GM18907 (cell line): ENCODE measurements at regions not wholly inside any gene's neighbourhood (a gene's known extent, or its start where the extent isn't known, plus 50 kb on each side); places are given as distances from the start of the nearest gene placed in this dataset.

Experiments
- ATAC-seq: cut with Tn5 transposase; IDR thresholded peaks from one replicate; pipeline ENCODE4 v1.9.1; 2021; ENCODE audit warnings: mild to moderate bottlenecking, moderate library complexity; ENCODE audit not compliant: unreplicated experiment

DNA sequence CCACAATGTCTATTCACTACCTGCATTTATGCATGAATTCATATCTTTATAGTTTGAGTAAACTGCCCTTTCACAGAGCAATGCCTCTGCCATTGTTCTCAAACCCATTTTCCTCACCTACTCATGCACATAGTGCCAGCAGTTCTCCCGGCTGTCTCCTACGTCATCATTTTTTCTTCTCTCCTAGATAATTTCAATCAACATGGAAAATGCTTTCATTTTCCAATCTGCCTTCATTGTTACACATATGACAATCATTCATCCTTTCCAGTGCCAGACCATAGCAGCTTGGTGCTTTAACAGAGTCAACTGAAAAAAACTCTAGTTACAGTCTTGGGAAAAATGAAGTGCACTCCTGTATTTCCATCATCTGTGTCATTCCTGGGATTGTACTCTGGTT is 514.8 kb upstream of the CTNND2 start:
- ATAC-seq = no peak

DNA sequence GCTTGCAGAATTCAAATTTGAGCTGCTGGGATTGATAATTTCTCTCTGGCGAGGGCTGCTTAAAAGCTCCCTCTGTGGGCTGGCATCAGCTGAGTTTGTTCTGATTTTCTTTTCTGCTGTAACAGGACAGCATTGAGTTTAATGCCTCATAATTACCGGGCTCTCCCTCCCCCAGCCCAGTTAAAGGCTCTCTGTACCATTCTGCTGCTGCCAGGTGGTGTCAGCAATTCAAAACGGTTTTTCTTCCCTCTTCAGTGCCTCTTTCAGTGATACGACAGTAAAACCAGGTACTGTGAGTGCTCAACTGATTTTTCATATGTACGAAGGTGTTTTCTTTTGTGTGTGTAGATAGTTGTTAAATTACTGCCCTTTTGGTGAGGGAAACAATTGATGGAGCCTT is 509.3 kb upstream of the CTNND2 start:
- ATAC-seq = no peak

DNA sequence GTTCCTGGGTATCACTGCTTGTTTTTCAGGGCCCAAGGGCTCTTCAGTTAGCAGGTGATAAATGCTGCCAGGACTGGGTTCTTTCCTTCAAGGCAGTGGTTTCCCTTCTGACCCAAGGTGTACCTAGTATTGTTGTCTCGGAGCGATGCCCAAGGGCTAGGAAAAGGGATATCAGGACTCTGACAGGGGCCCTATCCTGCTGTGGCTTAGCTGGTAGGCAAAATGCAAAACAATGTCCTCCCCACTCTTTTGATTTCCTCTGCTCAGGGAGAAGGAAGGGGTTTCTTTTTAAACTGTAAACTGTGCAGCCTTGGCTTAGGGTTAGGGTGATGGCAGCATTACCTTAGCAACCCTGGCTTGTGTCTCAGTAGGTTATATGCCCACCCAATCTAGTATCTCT is 508.8 kb upstream of the CTNND2 start:
- no peak for ATAC-seq

DNA sequence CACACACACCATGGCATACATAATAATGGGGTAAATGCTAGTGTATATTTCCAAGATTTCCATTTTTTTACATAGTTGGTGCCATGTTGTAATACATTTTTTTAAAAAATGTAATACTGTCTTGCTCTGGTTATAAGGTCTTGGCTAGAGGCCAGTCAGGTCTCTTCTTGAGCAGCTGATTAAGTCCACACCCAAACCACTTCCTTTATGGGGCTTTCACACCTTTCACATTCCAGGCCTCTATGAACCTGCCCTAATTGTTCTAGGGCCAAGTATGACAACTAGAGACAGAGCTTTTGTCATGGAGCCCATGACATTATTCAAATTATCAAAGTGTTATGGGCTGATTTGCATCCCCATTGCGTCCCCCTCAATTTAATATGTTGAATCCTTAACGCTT is 495.6 kb upstream of the CTNND2 start:
- no peak for ATAC-seq

DNA sequence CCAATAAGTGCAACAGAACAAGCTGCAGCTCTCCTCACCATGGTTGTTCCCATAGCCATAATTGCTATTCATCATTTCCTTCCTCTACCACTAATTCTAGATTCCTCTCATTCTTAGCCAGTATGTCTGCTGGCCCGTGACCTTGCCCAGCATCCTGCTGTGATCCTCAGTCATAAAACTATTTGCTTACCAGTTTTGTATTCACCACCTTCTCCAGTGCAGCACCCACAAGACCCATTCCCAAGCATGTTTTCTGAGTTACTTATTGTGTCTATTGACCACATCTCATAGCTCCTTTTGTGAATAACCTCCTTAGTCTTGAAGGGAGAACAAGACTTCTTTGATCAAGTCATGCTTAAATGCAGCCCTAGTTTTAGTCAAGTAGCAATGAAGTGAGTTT is 488.0 kb upstream of the CTNND2 start:
- no peak for ATAC-seq

DNA sequence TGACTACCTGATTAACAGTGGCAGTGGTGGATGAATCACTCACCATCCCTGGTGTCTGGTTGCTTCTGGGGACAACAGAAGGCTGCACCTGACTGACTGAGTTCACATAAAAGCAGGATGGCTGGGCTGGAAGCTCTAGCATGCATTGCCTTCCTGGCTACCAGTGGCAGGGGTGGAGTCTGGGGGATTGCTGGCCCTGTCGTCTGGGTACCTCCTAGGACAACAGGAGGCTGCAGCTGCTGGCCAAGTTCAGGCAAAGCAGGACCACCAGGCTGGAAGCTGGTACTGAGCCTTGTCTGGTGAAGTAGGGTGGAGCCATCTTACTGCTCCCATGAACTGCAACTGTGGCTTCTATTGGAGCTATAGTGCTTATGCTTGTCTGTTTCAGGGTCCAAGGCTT is 480.8 kb upstream of the CTNND2 start:
- no peak for ATAC-seq

DNA sequence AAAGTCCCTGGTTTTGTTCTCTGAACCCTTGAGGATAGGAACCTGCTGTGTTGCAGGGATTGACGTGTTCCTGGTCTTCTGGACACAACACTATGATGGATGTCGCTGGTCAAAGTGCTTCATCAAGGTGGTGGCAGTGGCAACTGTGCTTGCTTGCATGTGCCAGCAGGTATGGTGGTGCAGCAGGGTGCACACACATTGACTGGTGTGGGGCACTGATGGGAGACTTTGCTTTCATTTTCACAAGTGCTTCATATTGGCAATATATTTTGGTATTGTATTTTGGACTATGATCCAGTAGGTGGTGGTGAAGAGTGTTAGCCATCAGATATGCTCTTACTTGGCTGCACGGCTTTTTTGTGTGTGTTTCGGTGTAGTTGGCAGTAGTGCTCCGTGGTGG is 479.8 kb upstream of the CTNND2 start:
- ATAC-seq = no peak

DNA sequence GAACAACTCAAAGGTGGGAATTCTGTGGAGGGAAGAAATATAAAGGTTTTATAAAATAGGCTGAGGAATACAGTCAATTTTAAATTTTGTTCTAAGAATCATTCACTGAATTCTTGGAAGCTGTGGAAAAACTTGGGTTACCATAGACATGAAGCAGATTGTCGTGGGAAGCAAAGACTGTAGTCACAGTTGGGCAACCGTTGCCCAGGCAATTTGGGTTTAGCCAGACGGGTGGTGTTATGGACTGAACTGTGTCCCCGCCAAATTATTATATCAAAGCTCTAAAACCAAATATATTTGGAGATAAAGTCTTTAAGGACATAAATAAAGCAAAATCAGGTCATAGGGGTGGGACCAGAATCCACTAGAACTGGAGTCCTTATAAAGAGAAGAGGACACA is 463.7 kb upstream of the CTNND2 start:
- no peak for ATAC-seq

DNA sequence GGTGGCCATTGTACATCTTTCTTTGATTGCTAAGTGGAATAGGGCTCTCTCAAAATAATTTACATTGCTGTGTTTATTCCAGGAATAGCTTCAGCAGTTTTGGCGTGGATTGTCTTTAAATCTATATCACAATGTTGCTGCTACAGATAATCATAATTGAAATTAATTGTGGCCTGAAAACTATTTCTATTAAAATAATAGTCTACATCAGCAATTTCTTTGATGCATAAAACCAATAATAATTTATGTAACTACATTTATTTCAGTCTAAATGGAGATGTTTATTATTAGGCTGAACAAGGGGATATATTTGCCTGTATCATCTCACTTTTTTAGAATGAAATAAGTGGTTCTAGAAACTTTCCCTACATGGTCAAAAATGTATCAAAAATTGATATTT is 456.0 kb upstream of the CTNND2 start:
- no peak for ATAC-seq

DNA sequence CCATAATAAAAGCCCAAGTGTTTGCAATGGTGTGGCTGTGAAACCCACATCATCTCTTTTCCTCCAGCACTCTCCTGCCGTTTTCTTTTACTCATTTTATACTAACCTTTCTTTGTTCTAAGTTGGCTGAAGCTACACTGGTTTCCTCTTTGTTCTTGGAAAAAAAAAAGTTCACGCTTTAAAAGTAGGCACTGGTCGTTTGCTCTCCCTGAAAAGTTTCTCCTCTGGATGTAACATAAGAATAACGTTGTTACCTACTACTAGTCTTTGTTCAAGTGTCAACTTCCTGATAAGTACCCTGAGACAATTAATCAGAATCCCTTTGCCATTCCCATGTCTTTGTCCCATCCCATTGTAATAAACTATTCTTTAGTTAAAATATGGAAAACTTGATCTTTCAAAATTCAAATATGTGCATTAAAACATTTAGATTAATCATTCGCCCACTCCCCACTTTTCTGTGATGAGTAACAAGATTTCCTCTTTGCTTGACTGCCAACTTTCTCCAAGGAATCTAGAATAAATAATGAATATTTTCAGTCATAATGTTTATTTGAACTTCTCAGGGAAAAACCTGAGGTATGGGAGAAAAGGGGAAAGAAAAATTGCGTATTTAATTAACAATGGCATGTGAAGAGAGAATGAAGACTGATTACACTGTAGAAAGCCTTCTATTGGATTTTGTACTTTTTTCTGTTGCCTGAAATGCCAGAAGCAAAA is 454.3 kb upstream of the CTNND2 start:
- no peak for ATAC-seq

DNA sequence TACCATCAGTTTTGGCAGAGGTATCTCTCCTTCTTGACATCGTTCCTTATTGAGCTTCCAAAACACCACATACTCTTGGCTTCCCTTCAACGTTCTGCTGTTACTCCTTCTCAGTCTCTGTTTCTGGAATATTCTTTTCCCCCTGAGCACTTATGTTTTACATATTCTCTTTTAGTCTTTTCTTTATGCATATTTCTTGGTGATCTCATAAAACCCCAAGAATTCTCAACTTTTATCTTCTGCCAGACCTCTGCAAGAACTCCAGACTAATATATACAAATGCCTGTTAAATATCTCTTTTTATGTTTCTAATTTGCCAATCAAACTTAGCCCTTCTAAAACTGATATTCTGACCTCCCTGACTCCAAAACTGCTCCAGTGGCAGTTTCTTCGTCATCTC is 453.4 kb upstream of the CTNND2 start:
- no peak for ATAC-seq

DNA sequence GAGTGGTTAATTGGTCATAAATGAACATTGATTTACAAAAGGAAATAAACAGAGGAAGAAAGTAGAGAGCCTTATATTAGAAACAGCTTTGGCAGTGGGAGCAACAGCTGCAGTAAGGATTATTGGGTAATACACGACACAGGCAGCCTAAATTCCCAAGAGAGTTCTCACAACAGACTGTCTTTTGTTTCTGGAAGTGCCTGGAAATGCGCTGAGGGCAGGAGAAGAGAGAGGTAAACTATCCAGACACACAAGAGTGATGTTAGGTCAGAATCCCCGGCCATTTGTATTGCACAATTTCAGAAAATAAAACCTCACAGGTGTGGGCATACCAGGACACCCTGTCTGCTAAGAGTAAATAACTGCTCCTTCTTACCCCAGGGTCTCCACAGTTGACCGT is 450.4 kb upstream of the CTNND2 start:
- ATAC-seq = no peak

DNA sequence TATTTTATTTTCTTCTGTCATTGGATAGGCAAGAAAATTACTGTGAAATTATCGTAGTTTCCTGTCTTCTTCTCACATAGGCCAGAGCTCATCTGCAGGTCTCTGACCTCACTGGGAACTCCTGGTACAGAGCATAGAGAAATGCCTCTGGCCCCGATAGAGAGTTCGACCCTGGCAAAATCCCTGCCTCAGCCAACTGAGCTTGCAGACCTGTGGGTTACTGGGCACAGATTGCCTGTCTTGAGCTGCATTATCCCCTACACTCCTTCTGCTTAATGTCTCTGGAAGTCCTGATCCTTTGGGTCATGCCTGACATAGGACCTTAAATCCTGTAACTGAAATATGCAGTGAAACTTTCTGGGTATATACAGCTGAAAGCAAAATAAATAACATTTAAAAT is 439.3 kb upstream of the CTNND2 start:
- ATAC-seq = no peak

DNA sequence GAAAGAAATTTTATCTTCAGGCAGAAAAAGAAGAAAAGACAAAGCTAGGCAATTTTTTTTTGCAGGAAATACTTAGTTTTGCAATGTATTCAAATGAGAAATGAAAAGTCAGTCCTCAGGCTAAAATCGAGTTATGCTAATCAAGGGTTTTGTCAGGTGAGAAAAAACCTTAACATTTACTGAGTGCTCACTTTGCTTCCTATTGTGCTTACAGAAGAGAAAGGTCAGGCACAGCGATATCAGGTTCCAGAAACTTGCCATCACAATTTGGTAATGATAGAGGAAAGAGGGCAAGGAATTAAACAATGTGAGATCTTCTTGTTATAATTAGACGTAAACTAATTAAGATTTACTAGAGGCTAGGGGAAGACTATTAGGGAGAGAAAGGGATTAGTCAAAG is 431.7 kb upstream of the CTNND2 start:
- ATAC-seq = no peak

DNA sequence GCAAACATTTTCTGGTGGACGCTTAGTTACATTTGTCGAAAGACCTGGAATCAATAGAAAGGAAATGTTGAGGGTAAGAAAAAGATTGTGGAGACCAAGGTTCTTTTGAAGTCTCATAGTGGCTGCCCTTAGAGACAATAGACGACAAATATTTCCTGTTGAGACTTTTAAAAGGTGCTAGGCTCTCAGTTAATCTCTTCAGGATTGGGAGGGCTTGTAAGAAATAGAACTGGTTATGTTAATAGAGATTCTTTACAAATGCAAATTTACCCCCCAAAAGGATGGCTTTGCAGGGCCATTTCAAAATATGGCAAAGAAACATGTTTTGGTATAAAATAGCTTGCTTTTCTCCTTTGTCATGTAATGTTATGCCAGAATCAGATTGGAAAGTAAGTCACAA is 428.2 kb upstream of the CTNND2 start:
- ATAC-seq = no peak

DNA sequence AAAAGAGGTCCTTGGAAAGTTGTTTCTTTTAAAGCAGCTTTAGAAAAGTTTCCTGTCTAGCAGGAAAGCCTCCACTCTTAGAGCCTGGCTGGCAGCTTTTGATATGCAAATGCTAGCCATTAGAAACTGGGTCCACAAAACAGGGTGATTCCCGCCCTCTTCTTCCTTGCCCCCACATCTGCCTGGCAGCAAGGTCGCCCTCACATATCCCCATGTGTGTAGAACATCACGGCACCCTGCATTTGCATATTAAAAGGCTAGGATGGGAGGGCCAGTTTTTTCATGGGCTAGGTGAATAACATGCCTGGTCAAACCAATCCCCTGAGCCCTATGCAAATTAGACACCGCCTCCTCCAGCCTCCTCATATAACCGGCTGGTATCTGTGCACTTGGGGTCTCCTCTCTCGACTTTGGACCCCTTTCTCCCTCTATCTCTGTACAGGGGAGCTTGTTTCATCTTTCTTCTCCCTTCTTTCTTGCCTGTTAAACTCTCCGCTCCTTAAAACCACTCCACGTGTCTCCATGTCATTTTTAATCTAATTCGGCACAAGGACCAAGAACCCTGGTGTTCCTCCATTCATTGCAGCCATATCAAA is 426.8 kb upstream of the CTNND2 start:
- no peak for ATAC-seq

DNA sequence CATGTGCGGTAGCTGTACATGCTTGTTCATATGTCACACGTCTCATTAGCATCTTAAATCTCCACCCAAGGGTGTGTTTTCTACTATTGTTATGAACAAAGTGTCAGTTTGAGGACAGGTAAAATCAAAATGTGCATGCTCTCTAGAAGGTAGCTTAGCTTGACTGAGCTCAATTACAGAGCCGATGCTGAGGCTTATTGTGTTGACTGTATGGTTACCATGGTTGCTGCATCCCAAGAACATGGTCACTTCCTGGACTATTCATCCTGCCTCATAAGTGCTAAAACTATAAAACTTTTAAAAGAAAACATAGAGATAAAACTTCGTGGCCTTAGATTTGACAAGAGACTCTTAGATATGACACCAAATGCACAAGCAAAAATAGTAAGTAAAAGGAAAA is 426.1 kb upstream of the CTNND2 start:
- no peak for ATAC-seq

DNA sequence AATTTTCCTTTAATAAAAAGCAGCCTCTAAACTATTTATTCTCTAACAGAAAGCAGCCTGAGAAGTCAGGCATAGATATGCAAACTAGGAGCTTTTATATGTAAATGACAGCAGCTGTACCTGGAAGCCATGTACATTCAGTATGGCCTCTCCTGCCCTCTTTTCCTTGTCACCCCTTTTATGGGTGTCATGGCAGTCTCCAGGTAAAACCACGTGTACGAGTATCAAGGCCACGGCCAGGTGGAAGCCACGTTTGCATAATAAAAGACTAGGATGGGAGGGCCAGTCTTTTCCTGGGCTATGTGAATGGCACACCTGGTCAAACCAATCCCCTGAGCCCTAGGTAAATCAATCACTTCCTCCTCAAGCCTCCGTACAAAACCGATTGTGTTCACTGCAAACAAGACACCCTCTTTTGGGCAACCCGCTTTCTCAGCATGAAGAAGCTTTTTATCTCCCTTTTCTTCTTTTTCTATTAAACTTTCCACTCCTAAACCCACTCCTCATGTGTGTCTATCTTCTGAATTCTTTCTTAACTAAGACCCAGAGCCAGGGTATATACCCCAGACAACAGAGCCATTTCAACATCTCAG is 419.5 kb upstream of the CTNND2 start:
- no peak for ATAC-seq

DNA sequence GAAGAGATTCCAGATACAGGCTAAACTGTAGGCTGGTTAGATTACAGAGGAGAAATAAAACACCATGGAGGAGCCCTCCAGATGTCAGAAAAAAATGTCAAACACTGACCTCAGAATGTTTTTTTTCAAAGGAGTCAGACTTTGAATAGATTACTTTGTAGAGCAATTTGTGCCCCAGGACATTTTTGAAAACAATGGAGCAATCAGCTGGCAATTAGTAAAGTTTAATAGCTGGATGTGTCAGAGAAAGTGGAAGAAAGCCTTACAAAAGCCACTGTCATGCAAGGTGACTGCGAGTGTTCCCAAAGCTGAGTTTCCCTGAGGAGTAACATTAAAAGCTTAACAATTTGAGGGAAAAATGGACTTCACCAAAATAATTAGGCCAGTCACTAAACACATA is 417.8 kb upstream of the CTNND2 start:
- ATAC-seq = no peak

DNA sequence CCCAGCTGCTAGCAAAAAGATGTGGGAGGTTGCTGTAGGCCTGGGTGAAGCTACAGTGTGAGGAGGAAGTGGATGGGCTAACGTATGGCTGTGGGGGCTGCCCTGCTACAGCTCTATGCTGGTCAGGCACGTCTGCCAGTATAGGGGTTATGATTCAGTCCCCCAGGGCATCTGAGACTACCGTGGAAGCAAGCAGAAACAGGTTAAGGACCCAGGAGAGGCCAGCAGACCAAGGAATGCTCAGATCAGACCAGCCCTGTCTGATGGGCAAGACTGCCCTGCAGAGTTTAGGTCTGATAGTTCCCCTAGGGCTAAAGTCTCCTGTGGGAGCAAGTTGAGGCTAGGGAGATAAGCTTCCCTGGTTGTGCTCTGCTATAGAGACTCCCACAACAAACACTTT is 416.1 kb upstream of the CTNND2 start:
- ATAC-seq = no peak

DNA sequence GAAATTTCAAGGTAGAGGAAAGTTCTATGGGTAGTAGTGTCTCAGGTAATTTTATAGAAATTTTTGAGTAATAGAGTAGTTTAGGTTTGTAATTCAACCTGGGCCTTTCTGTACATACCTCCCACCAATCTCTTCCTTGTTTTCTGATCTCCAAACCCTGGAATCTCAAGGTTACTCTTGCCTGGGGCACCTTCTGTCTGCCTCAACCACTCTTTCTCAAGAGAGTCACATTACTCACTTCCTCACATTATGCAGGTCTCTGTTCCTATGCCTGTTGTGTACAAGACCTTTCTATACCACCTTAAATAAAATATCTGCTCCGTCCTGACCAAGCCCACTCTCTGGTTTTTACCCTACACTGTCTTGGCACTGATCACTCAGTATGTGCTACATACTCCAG is 412.6 kb upstream of the CTNND2 start:
- ATAC-seq = no peak

DNA sequence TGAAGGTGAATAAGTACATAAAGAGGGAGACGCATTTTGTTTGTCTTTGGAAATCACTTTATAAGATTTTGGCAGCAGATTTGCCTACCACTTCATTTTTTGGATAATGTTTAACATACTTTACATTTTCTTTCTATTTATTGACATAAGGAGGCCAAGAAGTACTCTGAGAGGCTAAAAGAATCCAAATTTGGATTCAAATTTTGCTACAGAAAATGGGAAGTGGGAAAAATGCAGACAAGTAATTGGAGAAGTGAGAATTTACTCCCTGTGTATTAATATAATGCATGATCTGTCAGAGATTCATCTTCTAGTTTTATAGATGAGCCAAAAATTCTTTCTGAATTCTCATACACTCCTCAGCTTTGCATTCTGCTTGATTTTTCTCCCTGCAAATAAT is 411.2 kb upstream of the CTNND2 start:
- ATAC-seq = no peak

DNA sequence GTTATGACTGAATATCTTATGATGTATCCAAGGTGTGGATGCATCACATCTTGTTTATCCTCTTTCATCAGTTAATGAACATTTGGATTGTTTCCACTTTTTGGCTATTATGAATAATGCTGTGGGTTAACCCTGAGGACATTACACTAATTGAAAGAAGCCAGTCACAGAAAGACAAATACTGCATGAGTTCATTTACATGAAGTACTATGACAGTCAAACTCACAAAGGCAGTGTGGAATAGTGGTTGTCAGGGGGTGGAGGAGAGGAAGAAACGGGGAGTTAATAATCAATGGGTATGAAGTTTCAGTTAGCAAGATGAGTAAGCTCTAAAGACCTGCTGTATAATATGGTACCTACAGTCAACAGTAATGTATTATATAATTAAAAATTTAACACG is 409.4 kb upstream of the CTNND2 start:
- peak; percentile 95 for ATAC-seq
